Esophagus squamous epithelium (tissue), 5 donors: ENCODE measurements at regions not wholly inside any gene's neighbourhood (a gene's known extent, or its start where the extent isn't known, plus 50 kb on each side); places are given as distances from the start of the nearest gene placed in this dataset.

Source experiments
- DNase-seq: peaks from one replicate; lab custom pipeline; 2025; lab: John Stamatoyannopoulos, UW
- H3K27ac ChIP-seq, 4 donors: fragments of 200-600 bp; sonication (generic); one replicate each; pipeline ENCODE4 v1.5.1; 2016 to 2019; ENCODE audit warnings: mild to moderate bottlenecking in 1 of 4
- H3K27me3 ChIP-seq, 4 donors: fragments of 200-600 bp; sonication (generic); 1 replicate in 3 of 4; 2 replicates in 1 of 4; pipeline versions ENCODE4 v1.5.1 to v1.6.0; 2017 to 2021; ENCODE audit warnings: antibody characterized with exemption in 1 of 4
- H3K36me3 ChIP-seq, 3 donors: fragments of 200-600 bp; sonication (generic); one replicate each; pipeline ENCODE4 v1.5.1; 2016 to 2019
- H3K4me1 ChIP-seq, 3 donors: fragments of 200-600 bp; sonication (generic); one replicate each; pipeline ENCODE4 v1.5.1; 2017 to 2019
- H3K4me3 ChIP-seq, 4 donors: fragments of 200-600 bp; sonication (generic); 1 replicate in 3 of 4; 2 replicates in 1 of 4; pipeline ENCODE4 v1.5.1; 2016 to 2019; ENCODE audit warnings: mild to moderate bottlenecking in 2 of 4, moderate library complexity in 1 of 4
- H3K9me3 ChIP-seq, 3 donors: fragments of 200-600 bp; sonication (generic); one replicate each; pipeline ENCODE4 v1.5.1; 2016 to 2019
- POLR2A ChIP-seq, 4 donors: fragments of 450-650 bp; IDR thresholded peaks; one replicate each; pipeline ENCODE4 v1.6.1; 2017; ENCODE audit warnings: antibody characterized with exemption in 4 of 4, mild to moderate bottlenecking in 4 of 4, moderate library complexity in 3 of 4
- WGBS, 2 donors: methylation state at CpG; one replicate each; pipeline ENCODE4 v1.1.5; 2018; 5-methylcytosine and 5-hydroxymethylcytosine counted together
- intact Hi-C: fragments of 100-400 bp; cut with DNase I; formaldehyde crosslinking; loops from one replicate; pipeline ENCODE4 v1.15.0; 2022
- TF ChIP-seq, protein P1 (sequence below), 6 experiments: fragments of 450-650 bp in 4 of 6; fragments of 200-600 bp in 2 of 6; sonication (generic) in 2 of 6; IDR thresholded peaks; one replicate each; pipeline ENCODE4 v1.5.1; 2016 to 2019; ENCODE audit warnings: antibody characterized with exemption in 6 of 6, mild to moderate bottlenecking in 4 of 6, moderate library complexity in 4 of 6
- donor health status: DM: yes; HTN: yes; CAD: no.

DNA sequence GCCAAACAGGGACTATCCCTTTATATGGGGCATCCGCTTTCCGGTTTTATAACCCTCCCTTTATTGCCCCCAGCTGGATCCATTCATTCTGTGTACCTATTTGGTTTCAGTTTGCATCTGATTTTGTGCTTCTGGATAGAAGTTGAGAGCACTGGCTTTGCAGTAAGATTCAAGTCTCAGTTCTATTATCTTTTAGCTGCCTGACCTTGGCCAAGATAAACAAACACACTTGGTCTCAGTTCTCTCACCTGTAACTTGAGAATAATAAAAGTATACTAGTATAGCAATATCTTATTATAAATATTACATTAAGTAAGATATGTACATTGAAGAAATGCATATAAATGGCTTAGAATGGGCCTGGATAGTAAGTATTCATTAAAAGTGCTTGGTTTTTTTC is 182.4 kb upstream of the TSHZ2 start:
- TF ChIP-seq POLR2A (IDR thresholded peaks at IDR 0.05): no peak
- TF ChIP-seq, protein P1, sequence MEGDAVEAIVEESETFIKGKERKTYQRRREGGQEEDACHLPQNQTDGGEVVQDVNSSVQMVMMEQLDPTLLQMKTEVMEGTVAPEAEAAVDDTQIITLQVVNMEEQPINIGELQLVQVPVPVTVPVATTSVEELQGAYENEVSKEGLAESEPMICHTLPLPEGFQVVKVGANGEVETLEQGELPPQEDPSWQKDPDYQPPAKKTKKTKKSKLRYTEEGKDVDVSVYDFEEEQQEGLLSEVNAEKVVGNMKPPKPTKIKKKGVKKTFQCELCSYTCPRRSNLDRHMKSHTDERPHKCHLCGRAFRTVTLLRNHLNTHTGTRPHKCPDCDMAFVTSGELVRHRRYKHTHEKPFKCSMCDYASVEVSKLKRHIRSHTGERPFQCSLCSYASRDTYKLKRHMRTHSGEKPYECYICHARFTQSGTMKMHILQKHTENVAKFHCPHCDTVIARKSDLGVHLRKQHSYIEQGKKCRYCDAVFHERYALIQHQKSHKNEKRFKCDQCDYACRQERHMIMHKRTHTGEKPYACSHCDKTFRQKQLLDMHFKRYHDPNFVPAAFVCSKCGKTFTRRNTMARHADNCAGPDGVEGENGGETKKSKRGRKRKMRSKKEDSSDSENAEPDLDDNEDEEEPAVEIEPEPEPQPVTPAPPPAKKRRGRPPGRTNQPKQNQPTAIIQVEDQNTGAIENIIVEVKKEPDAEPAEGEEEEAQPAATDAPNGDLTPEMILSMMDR (IDR thresholded peaks at IDR 0.05): no peak
- no peak overlapping the region for H3K4me3 ChIP-seq
- H3K27me3 ChIP-seq: no peaks in the 10 kb centered on the region
- intact Hi-C loops: no loop called here
- DNase-seq: no peak
- H3K4me1 ChIP-seq: no peaks in the 10 kb centered on the region
- 67 to 69% methylated on average over 2 of the region's 2 CpGs for WGBS, 2 donors
- H3K9me3 ChIP-seq: no peaks in the 10 kb centered on the region
- no peak overlapping the region for H3K27ac ChIP-seq
- H3K36me3 ChIP-seq: no peaks in the 10 kb centered on the region

DNA sequence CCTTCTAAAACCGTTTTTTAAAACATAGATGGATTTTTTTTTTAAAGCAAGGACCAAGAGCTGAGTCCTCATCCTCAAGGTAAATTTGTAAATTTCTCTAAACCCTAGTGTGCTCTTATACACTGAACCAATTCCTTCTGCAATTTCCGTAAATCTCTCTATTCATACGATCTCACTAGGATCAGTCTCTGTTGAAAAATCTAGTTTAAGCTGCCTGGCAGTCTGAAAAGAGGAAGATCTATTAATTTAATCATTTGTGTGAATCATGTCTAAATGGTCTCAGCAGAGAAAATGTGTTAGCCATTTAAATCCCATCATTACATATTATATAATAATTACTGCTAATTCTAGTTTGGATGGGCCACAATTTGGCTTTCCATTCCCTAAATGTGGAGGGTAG is 184.2 kb upstream of the TSHZ2 start:
- no peaks in the 10 kb centered on the region for H3K9me3 ChIP-seq
- no peak overlapping the region for H3K27ac ChIP-seq
- DNase-seq: no peak
- intact Hi-C loops: no loop called here
- H3K4me3 ChIP-seq: no peak overlapping the region
- TF ChIP-seq, protein P1 (IDR thresholded peaks at IDR 0.05): no peak
- TF ChIP-seq POLR2A (IDR thresholded peaks at IDR 0.05): no peak
- WGBS, 2 donors: 55 to 59% methylated on average over 3 of the region's 3 CpGs
- H3K27me3 ChIP-seq: no peaks in the 10 kb centered on the region
- H3K4me1 ChIP-seq: no peaks in the 10 kb centered on the region
- H3K36me3 ChIP-seq: no peaks in the 10 kb centered on the region

DNA sequence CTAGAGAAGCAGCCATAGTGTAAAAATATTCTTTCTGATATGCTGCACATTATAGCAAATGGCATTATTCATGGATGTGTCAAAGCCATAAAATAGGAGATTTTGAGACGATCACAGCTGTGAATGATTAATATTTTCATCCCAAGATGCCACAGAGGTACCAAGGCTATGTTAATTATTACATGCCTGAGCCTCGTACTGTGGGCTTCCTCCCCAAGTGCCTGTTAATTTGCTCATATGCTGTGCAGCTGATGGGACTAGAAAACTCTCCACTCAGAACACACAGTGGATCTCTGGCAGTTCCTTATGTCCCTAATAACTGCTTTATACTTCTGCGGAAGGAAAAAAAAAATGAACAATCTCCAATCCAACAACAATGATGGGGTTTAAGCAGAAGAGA is 184.9 kb upstream of the TSHZ2 start:
- TF ChIP-seq POLR2A (IDR thresholded peaks at IDR 0.05): no peak
- TF ChIP-seq, protein P1 (IDR thresholded peaks at IDR 0.05): no peak
- H3K4me1 ChIP-seq: no peaks in the 10 kb centered on the region
- H3K27ac ChIP-seq: no peak overlapping the region
- intact Hi-C loops: no loop called here
- no peak for DNase-seq
- WGBS, 2 donors: 59 to 63% methylated on average over 3 of the region's 3 CpGs
- H3K27me3 ChIP-seq: no peaks in the 10 kb centered on the region
- no peaks in the 10 kb centered on the region for H3K9me3 ChIP-seq
- no peak overlapping the region for H3K4me3 ChIP-seq
- no peaks in the 10 kb centered on the region for H3K36me3 ChIP-seq

DNA sequence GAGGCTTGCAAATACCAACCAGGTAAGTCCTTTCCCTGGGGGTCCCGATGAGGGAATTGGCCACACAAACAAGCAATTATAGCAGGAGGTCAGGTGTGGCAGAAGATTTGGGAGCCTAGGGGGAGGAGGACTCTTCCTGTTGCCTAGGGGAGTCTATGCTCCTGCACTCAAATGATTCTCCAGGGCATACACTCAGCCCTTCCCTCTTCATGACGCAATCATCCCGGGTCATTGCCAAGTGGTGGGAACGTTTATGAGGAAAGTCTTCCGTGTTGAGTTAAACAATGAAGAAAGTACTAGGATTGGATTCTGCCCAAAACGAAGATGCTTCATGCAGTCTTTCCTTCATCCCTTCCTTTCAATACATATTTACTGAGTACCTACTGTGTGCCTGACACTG is 186.5 kb upstream of the TSHZ2 start:
- H3K4me3 ChIP-seq: no peak overlapping the region
- no peaks in the 10 kb centered on the region for H3K4me1 ChIP-seq
- TF ChIP-seq, protein P1 (IDR thresholded peaks at IDR 0.05): no peak
- no peak for TF ChIP-seq POLR2A (IDR thresholded peaks at IDR 0.05)
- no peaks in the 10 kb centered on the region for H3K9me3 ChIP-seq
- intact Hi-C loops: no loop called here
- H3K36me3 ChIP-seq: no peaks in the 10 kb centered on the region
- H3K27me3 ChIP-seq: no peaks in the 10 kb centered on the region
- DNase-seq: no peak
- 37 to 43% methylated on average over 6 of the region's 6 CpGs for WGBS, 2 donors
- no peak overlapping the region for H3K27ac ChIP-seq

DNA sequence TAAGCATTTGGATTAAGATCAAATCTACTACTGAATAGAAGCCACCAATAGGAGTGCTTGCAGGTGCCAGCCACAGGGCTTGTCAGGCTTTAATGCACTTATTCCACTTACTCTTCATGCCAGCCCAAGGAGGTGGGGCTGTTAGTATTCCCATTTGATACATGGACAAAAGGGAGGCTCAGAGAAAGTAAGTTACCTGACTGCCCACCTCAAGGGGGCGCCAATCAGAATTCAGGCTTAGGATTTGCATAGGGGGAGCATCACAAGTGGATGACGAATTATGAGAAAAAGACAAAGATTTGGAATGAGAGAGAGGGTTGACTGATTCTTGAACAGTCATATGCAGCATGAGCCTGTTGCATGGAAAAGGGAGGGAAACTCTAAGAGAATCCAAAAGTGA is 188.4 kb upstream of the TSHZ2 start:
- Histone ChIP-seq H3K4me1 (no peaks in the 10 kb centered on the region), H3K9me3 (no peaks in the 10 kb centered on the region), H3K27ac (no peak overlapping the region), H3K4me3 (no peak overlapping the region), H3K36me3 (no peaks in the 10 kb centered on the region), H3K27me3 (no peaks in the 10 kb centered on the region)
- no peak for DNase-seq
- intact Hi-C loops: no loop called here
- WGBS, 2 donors: 46 to 61% methylated on average over 2 of the region's 2 CpGs
- TF ChIP-seq, protein P1 (IDR thresholded peaks at IDR 0.05): peak in 1 of 6 experiments; percentile 30
- TF ChIP-seq POLR2A (IDR thresholded peaks at IDR 0.05): no peak
